K562 (cell line): ENCODE measurements at regions not wholly inside any gene's neighbourhood (a gene's known extent, or its start where the extent isn't known, plus 50 kb on each side); places are given as distances from the start of the nearest gene placed in this dataset.

Experiments used
- ATAC-seq: fragments of 200-7000 bp; cut with Tn5 transposase; 3 replicates; pipeline ENCODE4 v1.9.1; 2020; ENCODE audit warnings: moderate library complexity
- BruUV-seq: library from RNA; stranded (reverse); fragments of 400-500 nt; replicated peaks from 2 replicates; lab custom pipeline; 2021; lab: Mats Ljungman, UMichigan
- CTCF ChIA-PET: fragments of 300-600 bp; formaldehyde crosslinking; extraction: SDS; loops from one replicate; lab custom pipeline; 2021; ENCODE audit warnings: low intra/inter-chr PET ratio; lab: Yijun Ruan, JAX
- POLR2A ChIA-PET: fragments of 300-600, 350-650 bp; sonication (Branson Sonifier 250); formaldehyde crosslinking; extraction: SDS; loops from one replicate; lab custom pipeline; 2021; ENCODE audit warnings: antibody characterized with exemption, inconsistent platforms; lab: Yijun Ruan, JAX
- DNase-seq, 4 experiments: peaks; one replicate each; pipeline versions ENCODE4 v3.0.0 to v3.0.0-alpha.2; 2011 to 2018; ENCODE audit warnings: low spot score in 3 of 4, mixed read lengths in 3 of 4; ENCODE audit errors: extremely low read depth in 1 of 4
- FAIRE-seq: peaks from 2 replicates; lab custom pipeline; 2011; peaks lifted over from hg19 to GRCh38; lab: Jason Lieb, UNC
- H2AFZ ChIP-seq: 2 replicates; pipeline ENCODE4 v1.6.0; 2011; ENCODE audit warnings: low read depth, low read length, control low read depth, inconsistent platforms
- H3K27ac ChIP-seq: fragments of 200-600 bp; 3 replicates; pipeline ENCODE4 v1.8.0; 2011; ENCODE audit warnings: low read depth, mild to moderate bottlenecking, control low read depth, inconsistent platforms, low read length, moderate library complexity, mixed read lengths; ENCODE audit errors: extremely low read depth
- H3K27me3 ChIP-seq, 2 experiments: fragments of 300-600 bp in 1 of 2; 2 replicates in 1 of 2; 3 replicates in 1 of 2; pipeline versions ENCODE4 v1.6.0 to v1.8.0; 2011; ENCODE audit warnings: inconsistent platforms in 2 of 2, low read length in 2 of 2, mild to moderate bottlenecking in 1 of 2, mixed read lengths in 1 of 2, moderate library complexity in 1 of 2; ENCODE audit not compliant: control insufficient read depth in 2 of 2, insufficient read depth in 2 of 2
- H3K36me3 ChIP-seq: fragments of 300-600 bp; 3 replicates; pipeline ENCODE4 v1.8.0; 2011; ENCODE audit warnings: mild to moderate bottlenecking, low read length, inconsistent platforms; ENCODE audit not compliant: control insufficient read depth, insufficient read depth
- H3K4me1 ChIP-seq, 2 experiments: fragments of 200-600 bp in 1 of 2; replicated peaks in 1 of 2; 2 replicates in 1 of 2; 3 replicates in 1 of 2; pipeline versions ENCODE4 v1.5.1 to v1.8.0; 2011; ENCODE audit warnings: inconsistent platforms in 2 of 2, low read length in 2 of 2, mild to moderate bottlenecking in 1 of 2, mixed read lengths in 1 of 2, moderate library complexity in 1 of 2; ENCODE audit not compliant: control insufficient read depth in 2 of 2, insufficient read depth in 2 of 2
- H3K4me2 ChIP-seq: 2 replicates; pipeline ENCODE4 v1.6.1; 2011; ENCODE audit warnings: low read length, control low read depth, inconsistent platforms, mixed read lengths; ENCODE audit not compliant: insufficient read depth
- H3K4me3 ChIP-seq: fragments of 200-600 bp; sonication (generic), shearing (Covaris generic); 2 replicates; pipeline ENCODE4 v1.5.1; 2016; ENCODE audit warnings: control low read depth, inconsistent platforms
- H3K79me2 ChIP-seq: fragments of 200-600 bp; 3 replicates; pipeline ENCODE4 v1.8.0; 2011; ENCODE audit warnings: low read length, inconsistent platforms; ENCODE audit not compliant: control insufficient read depth, insufficient read depth
- H3K9ac ChIP-seq, 2 experiments: 2 replicates each; pipeline versions ENCODE4 v1.6.0 to v1.6.1; 2011; ENCODE audit warnings: low read depth in 2 of 2, low read length in 2 of 2, control low read depth in 1 of 2, inconsistent platforms in 1 of 2, mild to moderate bottlenecking in 1 of 2, mixed read lengths in 1 of 2; ENCODE audit not compliant: insufficient read depth in 1 of 2
- H3K9me1 ChIP-seq: one replicate; pipeline ENCODE4 v1.6.0; 2011; ENCODE audit warnings: inconsistent platforms, mild to moderate bottlenecking, low read length, moderate library complexity; ENCODE audit not compliant: control insufficient read depth, insufficient read depth
- H3K9me3 ChIP-seq: replicated peaks from 2 replicates; pipeline ENCODE4 v1.5.1; 2011; ENCODE audit warnings: low read depth, low read length, inconsistent platforms; ENCODE audit not compliant: control insufficient read depth, insufficient read depth
- H4K20me1 ChIP-seq: replicated peaks from 2 replicates; pipeline ENCODE4 v1.6.1; 2011; ENCODE audit warnings: low read length, inconsistent platforms, mixed read lengths; ENCODE audit not compliant: control insufficient read depth, insufficient read depth
- MCM7 ChIP-seq, 2 experiments: fragments of 450-650 bp; IDR thresholded peaks; 2 replicates each; pipeline ENCODE4 v1.6.1; 2016 to 2018
- WGBS: fragments of 100-300 bp; shearing (Covaris generic); methylation state at CpG from one replicate; pipeline ENCODE4 v1.1.6; 2016; ENCODE audit warnings: low coverage, mixed read lengths; ENCODE audit not compliant: insufficient coverage; ENCODE audit errors: missing lambda C conversion rate; 5-methylcytosine and 5-hydroxymethylcytosine counted together
- in situ Hi-C: fragments of 300-500 bp; cut with MboI; formaldehyde crosslinking; loops from 4 replicates; pipeline ENCODE4 v1.15.0; 2018; ENCODE audit warnings: inconsistent platforms, mixed read lengths
- intact Hi-C: fragments of 100-400 bp; cut with micrococcal nuclease; formaldehyde crosslinking; loops from 2 replicates; pipeline ENCODE4 v1.14.2; 2022
- TF ChIP-seq, protein P1 (sequence below): sonication (generic); formaldehyde crosslinking; IDR thresholded peaks from 2 replicates; pipeline ENCODE4 v1.8.0; 2022; ENCODE audit warnings: missing genetic modification reagents, mild to moderate bottlenecking, borderline replicate concordance

DNA sequence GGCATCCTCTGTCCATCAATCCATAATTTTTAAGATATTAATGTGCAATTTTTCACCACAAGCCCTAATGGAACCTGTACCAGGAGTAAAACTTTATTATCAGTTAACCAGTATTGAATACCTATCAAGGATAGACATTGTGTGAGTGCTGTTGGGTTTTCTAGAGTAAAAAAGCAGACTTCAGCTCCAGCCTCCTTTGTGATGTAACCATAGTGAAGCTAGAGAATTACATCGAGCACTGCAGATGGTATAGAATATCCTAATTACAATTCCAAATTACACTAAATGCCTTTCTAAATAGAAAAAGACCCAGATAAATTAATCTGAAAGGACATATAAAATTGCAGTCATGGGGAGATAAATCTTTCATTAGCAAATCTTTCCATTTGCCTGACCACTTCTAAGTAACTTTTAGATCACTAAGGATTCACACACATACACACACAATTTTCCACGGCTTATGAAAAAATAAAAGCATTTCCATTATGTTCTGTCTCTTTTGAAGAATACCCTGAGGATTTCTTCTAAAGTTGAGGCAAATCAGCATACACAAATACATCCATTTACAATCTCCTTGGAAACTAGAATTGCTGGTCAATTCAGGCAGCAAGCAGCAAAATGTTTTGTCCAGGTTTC is 117.1 kb upstream of the TANK start:
- no peaks in the 10 kb centered on the region for H4K20me1 ChIP-seq
- 0% methylated on average over 2 of the region's 2 CpGs for WGBS
- H3K9me3 ChIP-seq: no peaks in the 10 kb centered on the region
- no peak for ATAC-seq
- H3K9ac ChIP-seq: no peak overlapping the region
- ChIA-PET POLR2A (no interaction called here), CTCF (no interaction called here)
- no peak overlapping the region for H3K4me2 ChIP-seq
- H3K4me1 ChIP-seq: no peaks in the 10 kb centered on the region
- TF ChIP-seq, protein P1, sequence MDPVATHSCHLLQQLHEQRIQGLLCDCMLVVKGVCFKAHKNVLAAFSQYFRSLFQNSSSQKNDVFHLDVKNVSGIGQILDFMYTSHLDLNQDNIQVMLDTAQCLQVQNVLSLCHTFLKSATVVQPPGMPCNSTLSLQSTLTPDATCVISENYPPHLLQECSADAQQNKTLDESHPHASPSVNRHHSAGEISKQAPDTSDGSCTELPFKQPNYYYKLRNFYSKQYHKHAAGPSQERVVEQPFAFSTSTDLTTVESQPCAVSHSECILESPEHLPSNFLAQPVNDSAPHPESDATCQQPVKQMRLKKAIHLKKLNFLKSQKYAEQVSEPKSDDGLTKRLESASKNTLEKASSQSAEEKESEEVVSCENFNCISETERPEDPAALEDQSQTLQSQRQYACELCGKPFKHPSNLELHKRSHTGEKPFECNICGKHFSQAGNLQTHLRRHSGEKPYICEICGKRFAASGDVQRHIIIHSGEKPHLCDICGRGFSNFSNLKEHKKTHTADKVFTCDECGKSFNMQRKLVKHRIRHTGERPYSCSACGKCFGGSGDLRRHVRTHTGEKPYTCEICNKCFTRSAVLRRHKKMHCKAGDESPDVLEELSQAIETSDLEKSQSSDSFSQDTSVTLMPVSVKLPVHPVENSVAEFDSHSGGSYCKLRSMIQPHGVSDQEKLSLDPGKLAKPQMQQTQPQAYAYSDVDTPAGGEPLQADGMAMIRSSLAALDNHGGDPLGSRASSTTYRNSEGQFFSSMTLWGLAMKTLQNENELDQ: no peak
- no peak for TF ChIP-seq MCM7 (IDR thresholded peaks at IDR 0.05)
- no peak overlapping the region for H2AFZ ChIP-seq
- H3K9me1 ChIP-seq: no peaks in the 10 kb centered on the region
- no TSS peak for BruUV-seq
- intact Hi-C loops (no loop called here), in situ Hi-C loops (no loop called here)
- H3K79me2 ChIP-seq: no peaks in the 10 kb centered on the region
- H3K4me3 ChIP-seq: no peak overlapping the region
- H3K27me3 ChIP-seq: no peaks in the 10 kb centered on the region
- no peak overlapping the region for H3K27ac ChIP-seq
- DNase-seq: no peak
- H3K36me3 ChIP-seq: no peaks in the 10 kb centered on the region
- no peak for FAIRE-seq
